ENCODE measurements at regions not wholly inside any gene's neighbourhood (a gene's known extent, or its start where the extent isn't known, plus 50 kb on each side); places are given as distances from the start of the nearest gene placed in this dataset.

GRCh38 chr21:43274022-43274945 is 105.5 kb downstream of the CRYAA start:
- H3K4me1 ChIP-seq = peaks cover 0 to 5% (median 0%) of the 10 kb centered on the region in 6 donors
- peak; percentile 63 for DNase-seq
- peaks cover 0 to 87% (median 10%) of the 10 kb centered on the region in 7 donors for H3K27me3 ChIP-seq (replicated peaks in 1 of 7)
- no peaks in the 10 kb centered on the region for H3K9me3 ChIP-seq
- H3K27ac ChIP-seq = no peak overlapping the region
- TF ChIP-seq POLR2A (IDR thresholded peaks at IDR 0.05) = no peak
- TF ChIP-seq POLR2AphosphoS5 (IDR thresholded peaks at IDR 0.05) = no peak
- TF ChIP-seq CTCF (IDR thresholded peaks at IDR 0.05 in 8 of 11, conservative IDR thresholded peaks at IDR 0.05 in 3 of 11) = no peak
- H3K4me3 ChIP-seq = no peak overlapping the region
- no peaks in the 10 kb centered on the region for H3K36me3 ChIP-seq
- intact Hi-C loops (cut with DNase I; ENCODE audit: low total_unique reads) = no loop called here
- 83 to 89% (median 87%) methylated on average over 16 to 21 of the region's 21 CpGs for WGBS, 5 donors

DNA sequence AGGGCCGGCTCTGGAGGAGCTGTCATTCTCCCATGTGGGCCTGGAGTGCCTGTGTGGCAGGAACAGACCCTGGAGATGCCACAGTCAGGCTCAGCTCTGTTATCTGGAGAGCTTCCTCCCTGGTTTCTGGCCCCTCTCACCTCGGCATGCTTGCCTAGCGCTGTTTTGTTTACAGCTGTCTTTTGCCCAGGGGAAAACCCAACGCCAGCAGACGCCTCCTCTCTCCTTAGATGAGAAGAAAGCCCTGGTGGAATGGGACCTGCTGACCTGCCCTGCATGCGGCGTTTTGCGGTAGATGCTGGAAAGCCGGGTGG is 104.9 kb downstream of the CRYAA start:
- intact Hi-C loops (cut with DNase I; ENCODE audit: low total_unique reads) = no loop called here

GRCh38 chr21:43273016-43273707 is 104.4 kb downstream of the CRYAA start:
- DNase-seq = peak; percentile 44
- peaks cover 0 to 4% (median 0%) of the 10 kb centered on the region in 6 donors for H3K4me1 ChIP-seq
- no peaks in the 10 kb centered on the region for H3K36me3 ChIP-seq
- 82 to 92% (median 88%) methylated on average over 14 to 22 of the region's 22 CpGs for WGBS, 5 donors
- H3K27ac ChIP-seq = no peak overlapping the region
- no peaks in the 10 kb centered on the region for H3K9me3 ChIP-seq
- TF ChIP-seq POLR2A (IDR thresholded peaks at IDR 0.05) = no peak
- no peak for TF ChIP-seq CTCF (IDR thresholded peaks at IDR 0.05 in 8 of 11, conservative IDR thresholded peaks at IDR 0.05 in 3 of 11)
- TF ChIP-seq POLR2AphosphoS5 (IDR thresholded peaks at IDR 0.05) = no peak
- H3K27me3 ChIP-seq (replicated peaks in 1 of 7) = peaks cover 0 to 76% (median 10%) of the 10 kb centered on the region in 7 donors
- intact Hi-C loops (cut with DNase I; ENCODE audit: low total_unique reads) = no loop called here
- H3K4me3 ChIP-seq = no peak overlapping the region

More for the DNA sequence above, 104.9 kb downstream of the CRYAA start:
- DNase-seq = peak; percentile 41
- no peaks in the 10 kb centered on the region for H3K9me3 ChIP-seq
- TF ChIP-seq POLR2AphosphoS5 (IDR thresholded peaks at IDR 0.05) (no peak), POLR2A (IDR thresholded peaks at IDR 0.05) (no peak), CTCF (IDR thresholded peaks at IDR 0.05 in 8 of 11, conservative IDR thresholded peaks at IDR 0.05 in 3 of 11) (no peak)
- WGBS, 5 donors = 61 to 75% (median 64%) methylated on average over 7 to 9 of the region's 9 CpGs
- H3K4me3 ChIP-seq = no peak overlapping the region
- no peak overlapping the region for H3K27ac ChIP-seq
- no peaks in the 10 kb centered on the region for H3K36me3 ChIP-seq
- H3K4me1 ChIP-seq = peaks cover 0 to 5% (median 0%) of the 10 kb centered on the region in 6 donors
- H3K27me3 ChIP-seq (replicated peaks in 1 of 7) = peaks cover 0 to 81% (median 10%) of the 10 kb centered on the region in 7 donors

DNA sequence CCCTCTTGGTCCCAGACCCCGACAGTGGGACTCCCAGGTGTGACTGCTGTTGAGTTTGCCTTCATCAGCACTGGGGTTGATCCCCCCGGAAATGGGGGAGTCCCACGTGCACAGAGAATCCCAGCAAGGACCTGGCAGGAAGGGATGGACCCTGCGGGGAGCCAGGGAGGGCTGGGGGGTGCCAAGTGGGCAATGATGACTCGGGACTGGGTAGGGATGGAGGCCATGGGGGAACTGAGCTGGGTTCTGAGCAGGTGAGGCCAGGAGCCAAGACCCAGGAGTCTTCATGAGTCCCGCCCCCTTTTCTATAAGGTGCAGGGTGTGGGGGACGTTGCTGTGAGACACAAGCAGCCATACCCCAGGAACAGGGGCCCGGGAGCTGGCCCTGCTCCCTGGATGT is 103.8 kb downstream of the CRYAA start:
- 78 to 95% (median 82%) methylated on average over 8 of the region's 8 CpGs for WGBS, 5 donors
- Histone ChIP-seq H3K36me3 (no peaks in the 10 kb centered on the region), H3K4me1 (peaks cover 0 to 2% (median 0%) of the 10 kb centered on the region in 6 donors), H3K27ac (no peak overlapping the region), H3K9me3 (no peaks in the 10 kb centered on the region), H3K4me3 (no peak overlapping the region), H3K27me3 (replicated peaks in 1 of 7) (peaks cover 0 to 70% (median 10%) of the 10 kb centered on the region in 7 donors)
- DNase-seq = peak; percentile 58
- intact Hi-C loops (cut with DNase I; ENCODE audit: low total_unique reads) = no loop called here
- TF ChIP-seq CTCF (IDR thresholded peaks at IDR 0.05 in 8 of 11, conservative IDR thresholded peaks at IDR 0.05 in 3 of 11) (no peak), POLR2AphosphoS5 (IDR thresholded peaks at IDR 0.05) (no peak), POLR2A (IDR thresholded peaks at IDR 0.05) (no peak)
